Erythroblast (primary cell): ENCODE measurements at regions not wholly inside any gene's neighbourhood (a gene's known extent, or its start where the extent isn't known, plus 50 kb on each side); places are given as distances from the start of the nearest gene placed in this dataset.

Experiments
- DNase-seq, 2 experiments: peaks; one replicate each; lab custom pipeline; 2025; lab: John Stamatoyannopoulos, UW
- GATA1 ChIP-seq: IDR thresholded peaks from 2 replicates; pipeline ENCODE4 v1.6.1; 2011; ENCODE audit warnings: low read depth, mild to moderate bottlenecking, control low read depth, low read length, moderate library complexity
- POLR2A ChIP-seq: IDR thresholded peaks from 2 replicates; pipeline ENCODE4 v1.6.1; 2011; ENCODE audit warnings: mild to moderate bottlenecking, low read length

DNA sequence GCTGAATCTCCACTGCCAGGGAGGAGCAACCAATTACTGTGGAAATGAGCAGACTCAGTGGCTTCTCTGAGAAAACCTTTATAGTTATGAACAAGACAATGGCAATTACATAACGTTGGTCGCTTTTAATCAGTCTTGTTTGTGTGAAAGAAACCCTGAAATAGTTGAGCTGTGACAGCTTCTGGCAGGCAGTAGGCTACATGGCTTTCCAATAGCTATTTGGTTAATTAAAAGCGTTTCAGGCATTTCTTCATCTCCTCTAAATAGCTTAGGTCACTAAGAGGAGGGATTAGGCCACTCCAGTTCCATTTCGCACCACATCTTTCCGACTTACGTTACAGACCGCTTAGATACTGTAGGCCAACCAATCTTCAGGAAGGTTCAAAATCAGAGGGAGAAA, 794.4 kb upstream of the ID2 start:
- TF ChIP-seq GATA1 (no peak), POLR2A (no peak)
- no peak for DNase-seq

DNA sequence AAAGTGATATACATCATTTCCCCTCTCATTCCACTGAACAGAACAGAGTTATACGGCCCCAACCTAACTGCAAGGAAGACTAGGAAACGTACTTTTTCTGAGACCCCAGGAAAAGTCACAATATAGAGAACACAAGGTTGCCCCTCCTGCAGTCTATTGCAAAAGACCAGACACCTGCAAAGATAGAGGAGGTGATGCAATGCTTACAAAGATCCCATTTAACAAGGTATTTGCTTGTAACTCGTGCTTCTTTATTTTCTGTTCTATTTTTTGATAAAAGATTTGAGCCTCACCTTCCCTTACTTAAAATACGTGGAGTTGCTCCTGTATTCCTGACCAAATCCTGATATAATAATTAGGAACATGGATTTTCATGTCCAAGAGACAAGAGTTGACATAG, 793.0 kb upstream of the ID2 start:
- no peak for DNase-seq
- TF ChIP-seq GATA1: no peak
- no peak for TF ChIP-seq POLR2A

DNA sequence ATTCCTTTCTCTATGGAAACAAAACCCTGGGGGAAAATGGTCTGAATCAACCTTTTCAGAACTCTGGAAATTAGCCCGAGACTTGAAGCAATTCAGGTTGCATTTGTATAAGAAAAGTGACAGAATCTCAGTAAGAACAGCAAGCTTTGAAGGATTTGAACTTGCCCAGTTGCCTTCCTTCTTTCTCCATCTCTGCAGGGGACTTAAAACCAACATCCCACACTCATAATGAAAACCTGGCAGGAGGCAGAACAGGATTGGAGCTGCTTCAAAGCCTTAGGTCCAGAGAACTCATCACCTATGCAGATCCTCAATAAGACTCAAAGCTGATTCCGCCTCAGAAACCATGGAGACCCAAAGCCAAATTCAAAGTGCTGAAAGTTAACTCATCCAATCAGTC, 790.5 kb upstream of the ID2 start:
- DNase-seq: no peak
- no peak for TF ChIP-seq GATA1
- no peak for TF ChIP-seq POLR2A

DNA sequence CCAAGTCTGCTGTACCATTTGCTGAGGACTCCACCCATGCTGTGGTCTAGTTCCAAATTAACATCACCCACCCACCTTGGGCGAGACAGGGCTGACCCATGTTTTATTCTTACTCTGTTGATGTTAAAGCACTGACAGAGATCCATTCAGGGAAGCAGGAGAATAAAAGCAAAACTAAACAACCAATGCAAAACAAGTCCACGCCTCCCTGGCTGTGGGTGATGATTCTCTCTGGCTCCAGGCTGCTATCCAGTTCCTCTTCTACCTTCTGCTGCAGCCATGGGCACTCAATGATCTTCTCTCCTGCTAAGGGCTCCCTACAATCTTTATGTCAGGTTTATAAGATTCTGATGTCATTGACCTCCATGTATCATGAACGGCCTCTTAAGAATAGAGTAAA, 786.6 kb upstream of the ID2 start:
- no peak for DNase-seq
- no peak for TF ChIP-seq GATA1
- no peak for TF ChIP-seq POLR2A

DNA sequence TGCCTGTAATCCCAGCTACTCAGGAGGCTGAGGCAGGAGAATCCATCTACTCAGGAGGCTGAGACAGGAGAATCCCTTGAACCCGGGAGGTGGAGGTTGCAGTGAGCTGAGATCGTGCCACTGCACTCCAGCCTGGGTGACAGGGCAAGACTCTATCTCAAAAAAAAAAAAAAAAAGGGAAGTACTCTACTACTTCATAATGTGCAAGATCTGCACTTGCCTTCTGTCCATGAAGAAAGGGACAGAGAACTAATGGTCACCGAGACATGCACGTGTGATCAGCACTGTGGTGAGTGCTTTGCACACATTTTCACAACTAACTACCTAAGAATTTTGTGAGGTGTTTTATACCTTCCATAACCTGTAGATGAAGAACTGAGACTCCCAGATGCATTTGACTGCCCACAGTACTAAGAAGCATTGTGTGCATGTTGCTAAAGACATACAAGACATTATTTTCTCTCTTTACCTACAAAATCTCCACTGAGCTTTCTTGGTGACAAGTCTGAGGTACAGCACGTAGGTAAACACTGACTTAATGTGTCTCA, 784.8 kb upstream of the ID2 start:
- DNase-seq: no peak
- TF ChIP-seq GATA1: no peak
- TF ChIP-seq POLR2A: no peak

DNA sequence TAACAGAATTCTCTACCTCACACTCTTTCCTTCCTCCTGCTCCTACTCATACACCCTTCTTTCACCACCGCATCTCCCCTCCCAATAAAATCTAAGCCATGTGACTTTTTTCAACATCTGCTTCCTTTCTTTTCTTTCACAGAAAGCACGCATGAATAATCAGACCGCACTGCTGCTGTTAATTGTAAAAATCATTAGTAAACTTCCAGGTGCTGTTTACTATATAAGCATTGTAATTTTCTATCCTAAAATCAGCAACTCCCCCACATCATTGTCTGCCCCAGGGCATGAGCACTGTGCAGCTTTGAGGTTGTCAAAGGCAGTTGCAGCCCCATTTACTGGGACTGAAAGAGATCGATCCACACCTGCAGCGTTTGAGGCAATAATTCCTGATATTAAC, 782.6 kb upstream of the ID2 start:
- no peak for TF ChIP-seq GATA1
- no peak for TF ChIP-seq POLR2A
- DNase-seq: no peak

DNA sequence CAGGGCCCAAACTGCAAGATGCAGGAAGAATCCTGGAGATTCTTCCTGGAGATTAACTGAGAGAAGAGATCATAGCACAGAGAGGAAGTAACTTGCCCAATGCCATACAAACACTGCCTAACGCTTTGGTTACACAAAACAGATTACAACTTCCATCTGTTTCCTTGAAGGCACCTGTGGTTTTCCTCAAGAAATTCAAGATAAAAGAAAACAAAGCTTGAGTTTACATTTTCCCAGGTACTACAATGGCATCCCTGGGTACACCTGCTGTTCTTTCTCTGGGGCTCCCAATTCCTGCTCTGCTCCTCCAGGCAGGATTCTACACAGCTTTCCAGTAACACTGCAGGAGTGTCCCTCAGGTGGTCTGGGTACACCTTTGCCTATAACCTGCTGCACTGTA, 781.9 kb upstream of the ID2 start:
- TF ChIP-seq POLR2A (no peak), GATA1 (no peak)
- no peak for DNase-seq

DNA sequence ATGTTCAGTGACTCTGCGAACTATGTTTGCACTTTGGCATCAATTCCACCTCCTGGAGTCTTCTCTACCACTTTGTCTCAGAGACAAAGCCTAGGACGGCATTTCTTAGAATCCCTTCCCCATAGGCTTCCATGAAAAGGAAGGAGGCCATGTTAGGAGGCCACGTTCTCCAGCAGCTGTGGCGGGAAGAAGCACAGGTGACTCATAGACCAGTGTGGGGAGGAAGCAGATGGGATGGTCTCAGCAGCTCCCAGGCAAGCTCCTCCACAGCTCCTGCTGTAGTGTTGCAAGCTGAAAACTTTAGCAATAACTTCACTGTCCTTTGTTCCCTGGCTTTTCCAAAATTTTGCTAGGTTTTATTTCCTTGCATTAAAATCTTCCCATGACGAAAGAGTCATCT, 781.3 kb upstream of the ID2 start:
- DNase-seq: no peak
- no peak for TF ChIP-seq GATA1
- TF ChIP-seq POLR2A: no peak

DNA sequence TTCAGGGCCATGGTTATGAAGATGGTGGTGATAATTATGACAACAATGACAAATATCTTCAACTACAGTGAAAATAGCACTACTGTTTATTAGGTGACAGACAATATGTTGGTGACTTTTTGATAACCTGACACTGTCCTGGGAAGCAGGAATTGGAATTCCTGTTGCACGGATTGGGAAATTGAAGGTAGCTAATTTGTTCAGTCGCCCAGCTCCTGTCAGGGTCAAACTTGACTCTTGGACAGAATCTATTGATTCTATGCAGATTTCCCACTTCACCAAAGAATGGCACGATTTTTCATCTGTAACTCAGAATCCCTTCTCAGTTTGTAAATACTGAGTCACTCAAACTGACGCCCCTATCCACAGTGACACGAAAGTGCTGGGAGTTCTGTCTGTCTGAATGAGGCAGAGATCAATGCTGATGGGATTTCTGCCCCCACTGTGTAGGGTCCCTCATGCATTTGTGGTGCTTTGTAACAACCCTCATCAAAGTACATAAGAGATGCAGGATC, 779.5 kb upstream of the ID2 start:
- DNase-seq: no peak

DNA sequence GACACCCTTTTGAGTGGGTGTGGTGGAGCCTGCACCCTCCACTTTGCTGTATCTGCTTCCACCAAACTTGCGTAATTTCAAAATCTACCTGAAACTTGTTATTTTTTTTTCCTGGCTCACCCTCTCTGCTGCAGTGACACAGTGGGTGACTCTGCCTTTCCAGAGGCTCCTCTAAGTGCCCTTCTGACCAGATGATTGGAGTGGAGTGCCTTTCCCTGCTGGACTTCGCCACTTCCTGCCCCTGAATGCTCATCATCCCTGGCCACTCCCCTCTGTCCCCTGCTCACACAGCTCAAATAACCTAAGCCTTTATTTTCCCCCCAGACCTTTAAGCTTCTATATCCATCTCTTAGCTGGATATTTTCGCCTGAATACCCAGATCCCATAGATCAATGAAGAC, 777.5 kb upstream of the ID2 start:
- DNase-seq: no peak
- TF ChIP-seq GATA1 (no peak), POLR2A (no peak)

More for the DNA sequence above, 779.5 kb upstream of the ID2 start:
- TF ChIP-seq POLR2A (no peak), GATA1 (no peak)

DNA sequence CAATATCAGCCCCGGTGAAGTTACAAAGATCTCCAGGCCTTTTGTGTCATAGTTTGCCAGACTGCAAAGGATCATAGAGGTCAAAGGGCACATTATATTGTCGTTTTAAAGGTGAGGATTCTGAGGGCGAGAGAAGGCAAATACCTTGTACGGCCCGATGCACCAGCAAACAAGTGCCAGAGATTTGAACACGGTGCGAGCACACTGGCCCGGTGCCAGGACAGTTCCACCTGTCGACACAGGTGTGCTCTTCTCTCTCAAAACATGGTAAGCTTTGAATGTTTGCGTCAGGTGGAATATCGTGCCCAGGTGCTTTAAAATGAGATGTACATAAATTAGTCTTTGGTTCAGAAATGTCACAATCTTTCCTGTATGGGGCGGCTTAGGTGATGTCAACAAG, 776.1 kb upstream of the ID2 start:
- no peak for TF ChIP-seq POLR2A
- TF ChIP-seq GATA1: no peak
- DNase-seq: no peak

DNA sequence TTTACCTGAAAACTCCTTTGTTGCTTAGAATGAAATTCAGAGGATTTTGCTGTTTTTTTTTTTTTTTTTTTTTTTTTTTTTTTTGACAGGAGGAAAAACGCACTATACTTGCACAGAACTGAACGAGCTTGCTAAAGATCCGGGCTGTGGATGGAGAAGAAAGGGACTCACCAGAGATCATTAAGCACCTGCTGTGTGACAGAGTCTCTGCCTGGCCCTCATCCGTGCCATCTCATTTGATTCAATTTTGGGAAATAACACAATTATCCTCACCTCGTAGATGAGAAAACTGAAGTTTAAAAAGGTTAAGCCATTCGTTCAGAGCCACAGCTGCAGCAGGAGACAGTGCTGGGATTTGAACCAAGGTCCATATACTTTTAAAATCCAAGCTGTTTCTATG, 775.4 kb upstream of the ID2 start:
- TF ChIP-seq POLR2A (no peak), GATA1 (no peak)
- no peak for DNase-seq

DNA sequence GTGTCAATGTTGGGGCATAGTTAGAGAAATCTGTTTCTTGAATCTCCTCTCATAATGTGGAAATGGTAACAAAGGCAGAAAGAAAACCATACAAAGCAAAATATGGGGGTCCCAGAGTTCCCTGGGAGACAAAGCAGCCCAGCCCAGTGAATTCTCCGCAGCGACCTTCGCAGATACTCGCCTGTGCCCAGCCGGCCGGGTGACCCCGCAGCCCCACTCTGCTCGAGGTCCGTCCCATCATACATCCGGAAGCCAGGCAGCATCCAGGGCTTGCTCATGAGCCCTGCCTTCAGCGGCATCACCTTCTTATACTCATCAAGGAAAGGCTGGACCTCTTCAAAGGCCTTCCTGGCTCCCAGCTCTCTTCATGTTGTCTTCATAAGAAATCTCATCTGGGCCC, 774.8 kb upstream of the ID2 start:
- TF ChIP-seq POLR2A (no peak), GATA1 (no peak)
- DNase-seq: no peak

DNA sequence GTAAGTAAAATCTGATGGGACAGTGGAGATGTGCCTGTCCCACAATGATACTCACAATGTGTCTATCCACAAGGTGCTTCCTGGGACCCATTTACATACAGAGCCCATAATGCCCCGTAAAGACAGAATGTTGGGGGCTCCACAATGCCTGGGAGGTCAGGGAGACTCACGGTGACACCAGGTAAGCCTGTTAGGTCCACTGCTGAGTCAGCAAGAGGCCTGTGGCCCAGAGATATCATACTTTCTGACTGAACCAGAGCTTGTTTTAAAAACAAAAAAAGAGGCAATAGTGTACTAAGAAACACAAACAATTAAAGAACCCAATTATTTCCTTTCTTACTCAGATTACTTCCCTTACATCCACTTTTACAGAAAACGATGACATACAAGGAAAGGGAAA, 771.1 kb upstream of the ID2 start:
- TF ChIP-seq GATA1: no peak
- TF ChIP-seq POLR2A: no peak

DNA sequence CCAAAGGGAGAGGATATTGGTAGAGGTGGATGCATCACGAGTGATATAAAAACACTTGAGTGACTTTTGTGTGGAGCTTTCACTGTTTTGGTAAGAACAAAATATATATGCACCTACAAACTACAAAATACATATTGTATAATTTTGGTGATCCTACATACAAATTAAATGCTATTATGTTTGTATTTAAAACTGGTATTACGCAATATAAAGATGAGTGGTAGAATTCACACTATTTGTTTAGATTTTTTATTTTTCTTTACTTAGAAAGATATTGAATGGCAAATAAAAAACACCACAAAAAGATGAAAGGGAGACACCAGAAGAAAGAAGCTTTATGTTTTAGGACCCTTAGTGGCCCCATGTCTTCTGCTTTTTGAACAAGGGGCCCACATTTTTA, 770.7 kb upstream of the ID2 start:
- DNase-seq: no peak
- TF ChIP-seq POLR2A (no peak), GATA1 (no peak)

More for the DNA sequence above, 771.1 kb upstream of the ID2 start:
- no peak for DNase-seq

DNA sequence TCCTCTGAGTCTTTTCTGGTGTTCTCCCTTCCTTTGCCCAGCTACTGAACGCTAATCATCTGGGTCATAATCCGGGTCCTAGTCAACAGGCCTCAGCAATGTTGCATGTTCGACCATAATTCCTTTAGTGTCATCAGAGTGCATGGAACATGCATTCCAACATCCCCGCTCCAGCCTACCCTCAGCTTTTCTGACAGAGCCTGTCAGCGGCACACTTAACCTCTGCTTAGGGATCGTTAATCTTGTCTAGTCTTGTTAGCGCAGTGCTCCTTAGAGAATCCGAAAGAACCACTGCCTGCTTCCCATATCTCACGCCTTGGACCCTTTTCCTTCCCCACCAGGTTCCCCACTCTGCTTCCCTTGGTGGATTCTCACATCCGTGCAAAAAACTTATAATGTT, 767.9 kb upstream of the ID2 start:
- no peak for TF ChIP-seq GATA1
- no peak for TF ChIP-seq POLR2A
- DNase-seq: no peak

DNA sequence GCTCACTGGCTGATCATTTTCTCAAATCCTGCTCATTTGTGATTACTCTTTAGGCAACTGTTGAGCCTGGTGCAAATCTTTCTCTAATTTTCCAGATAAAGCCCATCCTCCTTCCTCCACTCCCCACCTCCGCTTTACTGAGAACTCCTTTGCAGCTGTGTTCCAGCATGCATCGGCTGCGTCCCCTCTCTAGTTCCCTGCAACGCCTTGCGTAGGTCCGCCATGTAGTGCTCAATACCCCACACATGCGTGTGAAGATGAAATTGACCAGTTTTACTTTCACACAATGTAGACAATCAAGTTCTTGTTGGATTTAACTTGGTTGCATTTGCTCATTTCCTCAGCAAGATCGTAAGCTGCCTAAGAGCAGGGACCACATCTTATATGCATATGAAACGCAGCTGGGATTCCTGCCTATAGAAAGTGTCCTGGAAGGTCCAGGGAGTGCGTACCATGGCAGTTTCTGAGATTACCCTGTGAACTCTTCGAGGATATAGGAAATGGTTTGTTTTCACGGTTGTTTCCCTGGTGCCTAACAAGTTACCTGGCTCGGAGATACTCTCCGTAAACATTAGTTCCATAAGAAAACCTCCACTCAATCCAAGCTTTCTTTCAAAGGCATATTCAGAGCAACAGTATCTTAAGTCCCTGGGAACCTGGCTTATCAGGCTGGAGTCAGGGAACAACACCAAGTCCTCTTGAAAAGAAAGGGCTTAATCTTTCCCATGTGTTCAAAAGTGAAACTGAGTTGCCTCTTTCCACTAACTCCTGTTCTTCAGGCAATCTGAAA, 766.4 kb upstream of the ID2 start:
- DNase-seq: no peak
- no peak for TF ChIP-seq POLR2A
- no peak for TF ChIP-seq GATA1
